LHCN-M2 (cell line): ENCODE measurements at regions not wholly inside any gene's neighbourhood (a gene's known extent, or its start where the extent isn't known, plus 50 kb on each side); places are given as distances from the start of the nearest gene placed in this dataset.

ENCODE experiments used
- DNase-seq: peaks from one replicate; pipeline ENCODE4 v3.0.0-alpha.2; 2012; ENCODE audit warnings: low read depth

DNA sequence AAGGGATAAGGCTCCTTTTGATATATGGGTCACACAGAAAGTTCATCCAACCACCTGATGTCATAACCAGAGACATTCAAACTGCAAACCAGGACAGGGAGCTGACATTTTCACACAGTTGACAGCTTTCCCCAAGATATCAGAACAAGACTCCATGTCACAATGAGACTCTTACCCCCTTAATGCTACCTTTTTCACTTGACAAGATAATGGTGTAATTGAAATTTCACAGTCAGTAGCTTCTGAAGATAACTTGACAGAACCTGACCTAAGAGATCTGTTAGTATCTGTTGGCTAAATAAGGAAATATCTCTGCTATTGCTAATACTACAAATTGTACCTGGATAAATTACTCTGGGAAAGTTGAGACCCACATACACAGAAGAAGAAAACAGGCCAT, 187.3 kb downstream of the C12orf50 start:
- DNase-seq: no peak

DNA sequence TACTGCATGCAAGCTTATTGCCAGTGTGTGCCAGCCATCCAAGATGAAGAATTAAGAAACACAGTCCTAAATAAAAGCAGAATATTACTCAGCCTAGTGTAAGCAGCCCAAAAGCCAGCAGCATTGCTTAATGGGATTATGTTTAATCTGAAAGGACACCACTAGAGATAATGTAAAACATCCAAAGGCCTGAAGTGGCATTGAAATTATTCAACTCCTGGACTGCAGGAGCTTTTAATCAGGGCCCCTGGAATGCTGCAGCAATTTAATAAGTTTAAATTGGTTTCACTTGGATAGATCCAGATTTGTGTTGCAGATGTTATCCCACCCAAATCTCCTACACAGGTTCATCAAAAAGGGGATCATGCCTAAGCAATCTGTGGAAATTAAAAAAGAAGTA, 193.0 kb downstream of the C12orf50 start:
- DNase-seq: no peak

DNA sequence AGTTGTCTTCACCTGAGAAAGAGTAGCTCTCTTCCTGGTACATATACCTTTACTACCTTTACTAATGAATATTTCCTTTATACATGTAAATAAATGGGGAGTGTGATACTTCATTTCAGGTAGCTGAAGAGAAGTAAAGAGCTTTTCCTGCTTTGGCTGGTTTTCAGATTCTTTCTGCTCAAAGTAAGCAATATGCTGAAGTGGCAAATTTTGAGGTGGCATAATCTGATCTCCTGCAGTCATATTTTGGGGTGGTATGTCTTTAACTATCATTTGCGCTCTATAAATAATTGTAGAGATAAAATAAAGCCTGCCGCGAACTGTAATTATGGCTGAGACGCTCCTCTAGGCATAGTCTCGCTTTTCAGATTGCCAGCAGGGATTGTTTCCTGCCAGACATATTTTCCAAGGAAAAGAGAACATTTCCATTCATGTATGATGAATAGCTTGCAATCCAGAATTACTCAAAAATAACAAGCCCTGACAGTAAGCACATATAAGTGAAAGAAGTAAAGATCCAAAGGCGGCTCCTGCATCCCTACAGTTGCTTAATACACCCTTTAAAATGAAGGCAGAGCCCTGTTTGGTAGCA, 200.7 kb downstream of the C12orf50 start:
- no peak for DNase-seq

DNA sequence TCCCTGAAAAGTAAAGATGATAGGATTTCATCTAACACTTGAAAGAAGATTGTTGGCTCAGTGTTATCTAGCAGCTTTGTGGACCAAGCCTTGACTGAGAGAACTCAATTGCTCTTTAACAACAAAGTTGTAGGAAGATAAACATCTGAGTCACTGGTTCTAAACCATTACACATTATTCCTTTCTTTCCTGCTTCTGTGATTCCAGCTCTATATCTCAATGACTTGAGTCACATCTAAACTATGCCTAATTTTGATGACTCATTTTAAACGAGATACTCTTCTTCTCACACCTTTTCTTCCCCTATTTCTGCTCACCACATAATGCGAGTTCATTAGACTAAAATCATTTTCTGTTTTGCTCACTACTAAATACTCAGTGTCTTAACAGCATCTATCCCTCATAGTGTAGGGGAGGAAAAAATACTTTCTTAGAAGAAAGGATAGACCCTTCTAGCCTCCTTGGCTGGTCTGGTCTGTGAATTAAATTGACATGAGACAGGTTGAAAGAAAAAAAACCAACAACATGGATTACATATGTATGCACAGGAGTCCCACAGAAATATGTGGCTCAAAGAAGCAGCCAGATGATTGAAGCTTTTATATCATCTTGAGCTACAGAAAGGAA, 201.4 kb downstream of the C12orf50 start:
- DNase-seq: peak; percentile 78

DNA sequence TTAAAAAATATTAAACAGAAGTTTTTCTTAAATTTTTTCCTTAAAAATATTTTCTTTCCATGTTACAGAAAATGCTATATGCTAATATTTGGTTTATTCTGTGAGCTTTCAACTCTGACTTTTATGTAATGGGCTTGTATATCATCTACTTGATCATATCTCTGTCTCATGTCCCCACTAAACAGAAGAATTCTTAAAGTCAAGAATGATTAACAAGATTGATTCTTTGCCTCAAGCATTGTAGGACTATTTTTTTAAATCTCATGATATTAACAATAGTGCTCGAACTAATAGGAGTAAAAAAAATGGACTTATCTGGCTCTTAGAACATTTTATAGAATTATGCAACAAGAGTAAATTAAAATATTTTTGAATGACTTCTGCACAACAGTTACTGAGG, 206.3 kb downstream of the C12orf50 start:
- DNase-seq: no peak

DNA sequence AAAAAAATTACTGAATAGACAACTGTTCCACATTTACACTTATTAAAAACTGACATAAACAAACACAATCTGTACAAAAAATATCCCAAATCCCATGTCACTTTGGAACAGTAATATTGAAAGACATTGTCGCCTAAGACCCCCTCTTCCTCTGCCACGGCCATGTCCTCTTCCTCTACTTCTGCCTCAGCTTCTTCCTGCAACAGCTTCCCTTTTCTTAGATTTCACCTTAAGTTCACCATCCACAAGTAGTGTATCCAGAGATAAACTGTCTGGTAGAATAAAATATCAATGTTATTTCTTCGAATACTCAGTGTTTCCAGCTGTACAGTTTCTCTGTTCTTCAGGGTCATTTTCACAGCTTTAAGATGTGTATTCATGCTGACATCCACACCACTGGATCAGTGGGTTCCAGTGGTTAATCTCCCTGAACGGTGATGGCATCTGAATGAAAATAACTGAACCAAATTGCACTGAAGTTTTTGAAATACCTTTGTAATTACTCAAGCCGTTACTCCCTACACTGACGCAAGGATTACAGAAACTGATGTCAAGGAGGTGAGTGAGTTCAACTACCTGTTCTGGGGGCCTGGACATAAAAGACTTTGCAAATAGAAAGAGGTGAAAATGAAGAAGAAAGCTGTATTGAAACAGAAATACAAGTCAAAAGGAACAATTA, 208.5 kb downstream of the C12orf50 start:
- DNase-seq: peak; percentile 33

DNA sequence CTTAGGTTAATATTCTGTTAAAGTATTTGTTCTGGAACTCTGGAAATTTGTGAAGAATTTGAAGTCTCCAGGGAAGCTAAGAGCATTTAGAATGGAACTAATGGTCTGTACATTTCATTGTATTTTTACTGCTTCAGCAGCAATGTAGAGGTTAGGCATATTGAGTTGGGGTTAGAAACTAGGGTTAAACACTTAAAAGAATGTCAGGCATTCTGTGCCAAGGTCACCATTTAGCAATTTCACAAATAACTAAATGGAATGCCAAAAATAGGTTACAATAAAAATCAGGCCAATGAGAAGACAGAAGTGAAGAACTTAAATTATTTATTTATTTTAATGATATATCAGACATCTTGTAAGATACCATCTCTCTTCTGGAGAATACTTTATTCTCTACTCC, 210.8 kb downstream of the C12orf50 start:
- DNase-seq: no peak

DNA sequence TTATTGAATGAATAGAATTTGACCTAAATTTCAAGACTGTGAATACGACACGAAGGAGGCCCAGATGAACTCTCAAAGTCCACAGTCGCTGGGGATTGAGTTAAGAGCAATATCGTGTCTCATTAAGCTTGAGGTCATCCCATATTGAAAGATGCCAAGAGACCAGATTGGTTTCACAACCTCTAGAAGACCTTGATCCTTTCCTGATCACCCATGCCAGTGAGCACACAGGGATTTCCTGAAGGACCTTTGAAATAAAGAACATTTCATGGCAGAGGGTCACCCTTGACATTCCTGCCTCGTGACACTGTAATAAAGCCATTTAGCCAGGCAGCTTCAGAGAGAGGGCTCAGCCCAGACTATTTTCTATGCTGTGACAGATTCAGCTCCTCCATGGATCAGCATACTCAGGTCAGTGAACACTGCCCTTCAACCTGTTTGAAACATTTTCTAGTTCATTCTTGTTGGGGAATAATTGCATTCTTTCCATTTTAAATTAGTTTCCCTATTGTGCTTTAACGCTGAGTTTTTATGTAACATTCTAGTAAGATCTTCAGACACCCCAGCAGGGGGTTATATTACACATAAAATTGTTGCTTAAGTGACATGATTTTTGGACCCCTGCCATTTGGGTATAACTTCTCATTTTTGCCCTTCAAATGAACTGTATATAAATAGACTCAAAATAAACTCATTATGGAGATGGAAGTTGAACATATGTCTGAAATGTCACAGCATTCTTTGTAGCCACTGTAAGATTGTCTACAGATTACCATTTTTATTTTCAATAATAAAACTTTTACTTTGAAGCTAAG, 213.2 kb downstream of the C12orf50 start:
- DNase-seq: peak; percentile 67

DNA sequence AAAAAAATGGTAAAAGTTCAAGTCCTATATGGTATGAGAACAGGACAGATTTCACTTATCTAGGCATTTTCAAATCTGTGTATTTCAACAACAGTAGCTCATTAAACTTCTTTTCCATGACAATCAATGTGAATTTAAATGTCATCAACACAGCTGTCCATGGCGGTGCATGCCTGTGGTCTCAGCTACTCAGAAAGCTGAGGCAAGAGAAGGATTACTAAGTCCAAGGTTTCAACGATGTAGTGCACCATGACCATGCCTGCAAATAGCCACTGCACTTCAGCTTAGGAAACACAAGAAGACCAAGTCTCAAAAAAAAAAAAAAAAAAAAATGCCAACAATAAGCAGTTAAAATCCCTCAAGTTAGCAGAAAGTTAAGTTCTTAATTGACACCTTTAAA, 214.6 kb downstream of the C12orf50 start:
- DNase-seq: no peak

DNA sequence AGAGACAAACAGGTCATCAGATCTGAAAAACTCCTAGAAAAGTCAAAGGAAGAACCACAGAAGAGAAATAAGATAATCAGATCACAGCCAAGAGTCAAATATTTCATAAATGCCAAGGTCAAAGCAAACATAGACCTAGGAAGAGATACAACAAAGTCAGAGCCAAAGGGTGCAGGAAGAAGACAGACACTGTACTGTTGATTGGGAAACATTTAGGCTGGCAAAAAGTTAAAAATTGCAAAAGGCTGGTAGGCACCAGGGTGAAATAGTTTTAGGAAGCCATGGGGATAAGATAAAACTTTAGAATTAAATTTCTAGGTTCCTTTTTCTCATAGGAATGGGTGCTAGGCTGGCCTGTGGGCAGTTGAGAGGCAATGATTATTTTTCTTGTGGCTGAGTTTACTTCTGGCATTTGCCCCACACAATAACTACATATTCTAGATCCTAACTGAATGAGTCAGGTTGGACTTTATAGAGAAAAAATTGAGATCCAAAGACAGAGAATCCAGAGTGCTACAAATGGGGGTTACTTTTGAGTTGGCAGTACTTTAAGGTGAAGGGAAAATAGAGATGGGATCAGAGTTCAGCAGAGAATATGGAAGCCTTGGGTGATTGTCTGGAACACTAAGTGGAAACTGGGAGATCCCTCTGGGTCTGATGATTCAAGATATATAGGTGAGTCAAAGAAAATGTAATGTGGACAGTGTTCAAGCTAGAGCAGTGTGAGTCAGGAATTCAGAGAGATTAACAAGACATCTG, 215.5 kb downstream of the C12orf50 start:
- peak; percentile 72 for DNase-seq

DNA sequence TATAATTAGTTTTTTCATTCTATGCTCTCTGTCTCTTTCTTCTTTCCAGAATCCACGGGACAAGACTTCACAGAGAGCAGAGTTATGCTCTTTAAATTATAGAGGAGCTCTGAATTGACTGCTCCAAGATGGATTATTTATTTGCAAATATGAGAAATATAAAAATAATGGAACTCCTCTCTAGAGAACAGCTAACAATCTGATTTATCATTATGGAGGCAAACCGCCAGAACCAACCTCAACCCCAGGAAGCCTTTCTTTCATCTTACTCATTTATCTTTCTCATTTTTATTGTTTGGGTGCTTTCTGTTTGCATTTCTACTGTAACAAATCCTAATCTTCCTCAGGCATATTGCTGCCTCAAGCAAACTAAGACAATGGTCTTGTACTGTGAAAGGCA, 216.5 kb downstream of the C12orf50 start:
- DNase-seq: no peak

DNA sequence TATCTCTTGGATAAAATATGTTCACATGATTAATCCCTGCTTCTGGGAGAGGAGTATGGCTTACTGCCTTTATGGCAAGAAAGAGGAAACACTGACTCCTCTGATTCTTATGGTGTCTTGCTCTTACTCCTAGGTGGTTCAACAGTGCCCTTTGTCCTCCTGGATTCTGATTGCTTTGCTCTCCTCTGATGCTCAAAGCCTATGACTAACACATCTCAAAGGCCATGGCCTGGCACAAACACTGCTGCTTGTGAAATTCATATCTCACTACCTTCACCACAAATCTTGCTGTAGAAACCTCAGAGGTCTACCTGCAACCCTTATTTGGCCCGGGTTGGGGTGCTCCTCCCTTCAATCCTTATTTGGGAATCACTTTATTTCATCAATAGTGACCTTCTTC, 217.2 kb downstream of the C12orf50 start:
- no peak for DNase-seq

DNA sequence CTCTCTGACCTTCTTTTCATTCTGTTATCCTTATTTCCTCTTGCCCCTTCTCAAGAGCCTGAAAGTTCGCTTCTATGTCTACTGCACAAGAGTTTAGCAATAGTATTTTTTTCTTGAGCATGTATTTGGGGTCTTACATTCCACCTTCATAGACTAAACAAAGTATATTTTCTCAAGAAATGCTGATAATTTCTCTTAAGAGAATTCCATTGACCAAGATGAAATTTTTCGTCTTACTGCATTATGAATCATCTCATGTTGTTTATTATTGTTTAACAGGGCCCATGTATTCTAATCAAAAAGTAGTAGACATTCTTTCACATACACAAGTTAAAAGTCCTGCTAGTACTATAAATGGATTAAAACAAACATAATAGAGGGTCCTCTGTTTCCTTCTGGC, 219.3 kb downstream of the C12orf50 start:
- DNase-seq: no peak

DNA sequence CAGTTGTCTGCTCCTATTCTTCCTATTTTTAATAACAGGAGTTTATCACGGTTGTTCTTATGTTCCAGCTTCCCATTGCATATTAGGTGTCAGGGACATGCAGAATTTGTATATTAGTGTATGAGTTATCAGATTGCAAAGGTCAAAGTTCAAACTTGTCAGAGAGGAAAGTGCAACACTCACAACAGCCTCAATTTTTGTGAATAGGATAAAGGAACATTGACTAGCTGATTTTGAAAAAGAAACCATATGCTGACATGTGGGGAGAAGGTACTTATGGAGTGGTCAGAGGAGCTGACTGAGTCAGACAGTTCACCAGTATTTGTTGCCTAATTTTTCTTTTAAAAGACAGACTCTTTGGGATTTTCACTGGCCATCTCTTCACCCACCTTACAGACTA, 222.1 kb downstream of the C12orf50 start:
- no peak for DNase-seq

DNA sequence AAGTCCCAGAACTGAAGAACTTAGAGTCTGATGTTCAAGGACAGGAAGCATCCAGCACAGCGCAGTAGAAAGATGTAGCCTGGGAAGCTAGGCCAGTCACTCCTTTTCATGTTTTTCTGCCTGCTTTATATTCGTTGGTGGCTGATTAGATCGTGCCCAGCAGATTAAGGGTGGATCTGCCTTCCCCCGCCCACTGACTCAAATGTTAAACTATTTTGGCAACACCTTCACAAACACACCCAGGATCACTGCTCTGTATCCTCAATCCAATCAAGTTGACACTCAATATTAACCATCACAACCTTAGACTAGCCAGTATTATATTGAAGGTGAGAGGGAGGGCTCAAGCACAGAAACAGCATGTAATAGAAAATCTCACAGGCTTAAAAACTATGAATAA, 222.9 kb downstream of the C12orf50 start:
- DNase-seq: no peak

DNA sequence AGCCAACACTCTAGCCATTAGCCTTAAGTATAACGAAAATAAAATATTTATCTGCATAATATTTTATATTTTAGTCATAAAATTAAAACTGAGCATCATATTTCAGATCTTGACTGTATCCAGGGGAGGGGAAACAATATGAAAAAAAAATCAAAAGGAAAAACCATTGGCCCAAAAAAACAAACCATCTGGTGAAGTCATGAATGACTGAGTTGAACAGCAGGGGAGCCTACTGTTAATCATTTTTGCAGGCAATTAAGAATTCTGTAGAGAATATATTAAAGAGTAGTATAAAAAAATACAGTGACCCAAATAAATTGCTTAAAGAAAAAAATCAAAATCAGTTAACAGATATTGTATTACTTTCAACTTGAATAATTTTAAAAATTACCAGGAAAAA, 224.8 kb downstream of the C12orf50 start:
- no peak for DNase-seq

DNA sequence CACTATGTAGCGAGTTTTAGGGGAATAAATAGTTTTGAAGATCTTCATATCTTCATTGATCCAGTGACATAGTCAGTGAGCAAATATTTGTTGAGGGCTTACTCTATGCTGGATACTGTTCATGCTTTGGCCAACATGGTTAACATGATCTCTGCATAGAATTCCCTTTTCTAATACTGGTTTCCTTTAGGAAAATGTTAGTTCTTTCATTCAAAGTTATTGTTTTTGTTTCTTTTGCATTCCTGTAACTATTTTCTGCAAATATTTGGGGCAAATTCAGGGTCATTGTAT, 226.5 kb downstream of the C12orf50 start:
- DNase-seq: no peak

DNA sequence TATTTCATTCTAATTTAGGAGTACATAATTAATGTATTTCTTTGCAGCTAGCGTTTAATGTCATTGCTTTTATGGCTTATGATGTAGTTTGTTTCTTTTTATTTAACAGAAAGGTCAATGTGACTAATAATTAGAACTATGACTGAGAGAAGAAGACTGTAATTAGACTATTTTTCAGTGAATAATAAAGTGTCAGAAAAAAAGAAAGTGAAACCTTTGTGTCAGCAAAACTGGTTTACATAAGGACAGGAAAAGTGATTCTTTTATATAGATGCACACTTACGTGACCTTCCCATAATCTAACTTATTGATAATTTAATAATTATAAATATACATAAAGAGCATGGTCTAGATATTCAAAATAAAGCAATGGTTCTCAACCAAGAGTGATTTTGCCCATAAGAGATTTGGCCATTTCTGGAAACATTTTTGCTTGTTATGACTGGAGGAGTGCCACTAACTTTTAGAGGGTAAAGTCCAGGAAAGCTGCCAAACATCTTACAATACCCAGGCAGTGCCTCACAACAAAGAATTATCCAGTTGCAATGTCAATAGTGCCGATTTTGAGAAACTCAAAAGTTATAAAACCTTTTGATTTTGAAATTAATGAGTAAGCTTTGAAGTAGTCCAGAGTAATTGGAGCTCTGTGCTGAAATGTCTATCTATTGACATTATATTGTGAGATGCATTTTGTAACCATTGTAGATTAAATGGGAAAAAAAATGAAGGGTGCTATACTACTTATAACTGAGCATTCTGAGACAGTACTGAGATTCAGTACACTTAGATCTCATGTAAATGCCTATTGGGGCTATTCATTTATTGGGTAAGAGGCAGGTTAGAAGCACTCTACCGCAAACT, 227.1 kb downstream of the C12orf50 start:
- DNase-seq: peak; percentile 72

DNA sequence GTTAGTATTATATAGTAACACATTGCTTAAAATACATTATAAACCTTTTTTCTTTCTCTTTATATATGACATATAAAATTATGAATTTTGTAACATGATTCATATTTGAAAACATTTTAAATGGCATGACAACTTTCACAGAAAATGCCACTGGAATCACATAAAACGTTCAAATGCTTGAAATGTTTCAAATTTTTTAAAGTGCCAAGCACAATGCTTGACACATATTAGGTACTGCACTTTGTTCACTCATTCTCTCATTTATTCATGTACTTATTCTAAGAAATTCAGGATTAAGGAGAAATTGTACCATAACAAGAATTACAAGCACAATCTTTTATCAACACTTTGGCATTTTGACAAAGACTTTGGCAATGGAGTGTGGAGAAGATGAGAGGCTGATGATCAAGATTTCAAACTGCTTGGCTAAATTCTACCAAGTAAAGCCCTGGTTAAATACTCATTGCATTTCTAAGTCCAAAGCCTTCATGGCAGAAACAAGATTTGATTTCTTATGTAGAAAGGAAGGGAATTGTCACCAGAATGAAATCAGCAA, 232.2 kb downstream of the C12orf50 start:
- no peak for DNase-seq

DNA sequence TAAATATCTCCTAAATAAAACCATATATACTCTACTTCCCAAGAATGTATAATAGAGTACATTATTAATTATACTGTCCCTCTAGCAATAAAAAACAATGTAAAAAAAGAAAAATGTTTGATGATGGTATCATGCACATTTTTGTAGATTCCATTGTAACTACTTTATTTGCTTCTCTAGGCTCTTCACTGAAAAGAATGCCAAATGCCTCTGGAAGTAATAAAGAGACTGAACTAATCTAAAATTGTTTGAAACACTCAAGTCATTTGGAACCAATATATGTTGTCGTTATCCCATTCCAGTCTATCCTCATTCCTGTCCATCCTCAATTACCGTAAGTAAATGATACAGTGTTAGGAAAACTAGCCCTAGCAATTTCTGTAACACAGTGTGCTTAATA, 233.6 kb downstream of the C12orf50 start:
- no peak for DNase-seq

DNA sequence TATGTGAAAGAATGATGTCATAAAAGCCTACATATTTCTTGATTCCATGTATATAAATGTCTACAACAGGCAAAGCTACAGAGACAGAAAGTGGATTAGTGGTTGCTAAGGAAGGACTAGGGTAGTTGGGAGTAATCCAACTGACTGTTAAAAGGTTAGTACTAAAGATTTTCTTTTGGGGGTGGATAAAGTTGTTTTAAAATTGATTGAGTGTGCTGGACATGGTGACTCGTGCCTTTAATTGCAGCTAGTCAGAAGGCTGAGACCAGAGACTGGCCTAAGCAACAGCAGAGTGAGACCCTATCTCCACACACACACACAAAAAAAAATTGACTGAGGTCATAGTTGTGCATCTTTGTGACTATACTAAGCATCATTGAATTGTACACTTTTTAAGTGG, 234.3 kb downstream of the C12orf50 start:
- DNase-seq: no peak
